GM10266 (cell line): ENCODE measurements at regions not wholly inside any gene's neighbourhood (a gene's known extent, or its start where the extent isn't known, plus 50 kb on each side); places are given as distances from the start of the nearest gene placed in this dataset.

ENCODE experiments used
- DNase-seq: peaks from one replicate; pipeline ENCODE4 v3.0.0; 2012; ENCODE audit errors: extremely low spot score
- CTCF ChIP-seq: IDR thresholded peaks from 2 replicates; pipeline ENCODE4 v1.5.1; 2012; ENCODE audit warnings: mild to moderate bottlenecking, low read depth; ENCODE audit not compliant: control insufficient read depth, insufficient read depth; ENCODE audit errors: missing control alignments

GRCh38 chr2:204335451-204336058, 209.7 kb upstream of the PARD3B start:
- DNase-seq = no peak

GRCh38 chr2:204336153-204336744, 209.0 kb upstream of the PARD3B start:
- DNase-seq = no peak
- no peak for TF ChIP-seq CTCF

More at GRCh38 chr2:204335451-204336058, 209.7 kb upstream of the PARD3B start:
- no peak for TF ChIP-seq CTCF

GRCh38 chr2:204337638-204338037, 207.6 kb upstream of the PARD3B start:
- DNase-seq = no peak
- no peak for TF ChIP-seq CTCF

GRCh38 chr2:204339212-204339715, 206.0 kb upstream of the PARD3B start:
- no peak for DNase-seq
- TF ChIP-seq CTCF = no peak

- no peak for TF ChIP-seq CTCF
These were observed 204.8 kb upstream of the PARD3B start for GRCh38 chr2:204340511-204340910.

GRCh38 chr2:204341887-204342276, 203.4 kb upstream of the PARD3B start:
- no peak for TF ChIP-seq CTCF
- no peak for DNase-seq

More at GRCh38 chr2:204340511-204340910, 204.8 kb upstream of the PARD3B start:
- no peak for DNase-seq

- TF ChIP-seq CTCF = no peak
These were observed 201.6 kb upstream of the PARD3B start for GRCh38 chr2:204343685-204344084.

More at GRCh38 chr2:204343685-204344084, 201.6 kb upstream of the PARD3B start:
- no peak for DNase-seq
